Natural killer cell treated with Interleukin-12 subunit alpha and Interleukin-12 subunit beta and Interleukin-15 and Interleukin-18, amount 100 ng/mL, for 72 hours (primary cell): ENCODE measurements at regions not wholly inside any gene's neighbourhood (a gene's known extent, or its start where the extent isn't known, plus 50 kb on each side); places are given as distances from the start of the nearest gene placed in this dataset.

ENCODE experiments used
- ATAC-seq, 2 donors: fragments of 150-1000 bp; cut with Tn5 transposase in 1 of 2; sonication (Bioruptor Pico), chemical (Tn5 transposase) in 1 of 2; 2 replicates each; pipeline ENCODE4 v1.10.0; 2021
- DNase-seq: peaks from one replicate; pipeline ENCODE4 v3.0.0; 2022; ENCODE audit warnings: low spot score
- H3K27ac Mint-ChIP-seq, 2 donors: 1 replicate in 1 of 2; 2 replicates in 1 of 2; pipeline ENCODE4 v1.8.0; 2022; ENCODE audit warnings: mixed read lengths in 2 of 2, mild to moderate bottlenecking in 1 of 2, moderate library complexity in 1 of 2
- H3K27me3 Mint-ChIP-seq, 2 donors: 1 replicate in 1 of 2; 2 replicates in 1 of 2; pipeline ENCODE4 v1.8.0; 2022; ENCODE audit warnings: mixed read lengths in 2 of 2
- H3K36me3 Mint-ChIP-seq: one replicate; pipeline ENCODE4 v1.8.0; 2022; ENCODE audit warnings: mixed read lengths
- H3K4me1 Mint-ChIP-seq, 2 donors: 1 replicate in 1 of 2; 2 replicates in 1 of 2; pipeline ENCODE4 v1.8.0; 2022; ENCODE audit warnings: low read depth in 2 of 2, mixed read lengths in 2 of 2, mild to moderate bottlenecking in 1 of 2
- H3K4me3 Mint-ChIP-seq: one replicate; pipeline ENCODE4 v1.8.0; 2022; ENCODE audit warnings: mixed read lengths
- H3K9me3 Mint-ChIP-seq: 2 replicates; pipeline ENCODE4 v1.8.0; 2022; ENCODE audit warnings: mixed read lengths

- Mint-ChIP-seq H3K9me3 (no peaks in the 10 kb centered on the region), H3K27ac (no peak overlapping the region), H3K36me3 (no peaks in the 10 kb centered on the region), H3K4me1 (no peaks in the 10 kb centered on the region), H3K27me3 (peaks cover 33 to 50% of the 10 kb centered on the region in 2 donors), H3K4me3 (no peak overlapping the region)
- ATAC-seq: no peak
- DNase-seq: no peak
These were observed 600.9 kb downstream of the MID1IP1 start for GRCh38 chrX:39402158-39402557.

DNA sequence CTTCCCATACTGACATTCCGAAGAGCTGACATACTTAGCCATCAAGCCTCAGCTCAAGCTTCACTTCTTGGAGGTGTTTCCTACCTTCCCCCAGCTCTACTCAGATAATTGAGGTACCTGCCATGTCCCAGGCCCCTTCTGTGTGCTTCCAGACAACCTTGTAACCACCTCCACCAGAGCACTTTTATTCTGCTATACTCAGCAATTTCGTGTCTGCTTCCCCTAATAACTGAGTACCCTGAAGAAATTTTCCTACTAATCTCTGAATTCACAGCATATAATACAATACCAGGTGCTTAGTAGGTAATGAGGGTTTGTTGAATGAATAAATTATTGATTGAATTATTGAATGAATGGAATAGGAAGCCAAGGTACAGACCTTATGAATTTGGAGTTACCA is 605.5 kb downstream of the MID1IP1 start:
- DNase-seq (no peak), ATAC-seq (no peak)
- peaks cover 33 to 35% of the 10 kb centered on the region in 2 donors for H3K27me3 Mint-ChIP-seq
- no peaks in the 10 kb centered on the region for H3K9me3 Mint-ChIP-seq
- no peak overlapping the region for H3K4me3 Mint-ChIP-seq
- no peaks in the 10 kb centered on the region for H3K36me3 Mint-ChIP-seq
- no peaks in the 10 kb centered on the region for H3K4me1 Mint-ChIP-seq
- no peak overlapping the region for H3K27ac Mint-ChIP-seq

GRCh38 chrX:39409246-39409917 is 608.1 kb downstream of the MID1IP1 start:
- Mint-ChIP-seq H3K4me3 (no peak overlapping the region), H3K4me1 (no peaks in the 10 kb centered on the region), H3K27ac (no peak overlapping the region), H3K36me3 (no peaks in the 10 kb centered on the region), H3K9me3 (no peaks in the 10 kb centered on the region), H3K27me3 (peaks cover 24 to 32% of the 10 kb centered on the region in 2 donors)
- no peak for DNase-seq
- ATAC-seq: no peak

DNA sequence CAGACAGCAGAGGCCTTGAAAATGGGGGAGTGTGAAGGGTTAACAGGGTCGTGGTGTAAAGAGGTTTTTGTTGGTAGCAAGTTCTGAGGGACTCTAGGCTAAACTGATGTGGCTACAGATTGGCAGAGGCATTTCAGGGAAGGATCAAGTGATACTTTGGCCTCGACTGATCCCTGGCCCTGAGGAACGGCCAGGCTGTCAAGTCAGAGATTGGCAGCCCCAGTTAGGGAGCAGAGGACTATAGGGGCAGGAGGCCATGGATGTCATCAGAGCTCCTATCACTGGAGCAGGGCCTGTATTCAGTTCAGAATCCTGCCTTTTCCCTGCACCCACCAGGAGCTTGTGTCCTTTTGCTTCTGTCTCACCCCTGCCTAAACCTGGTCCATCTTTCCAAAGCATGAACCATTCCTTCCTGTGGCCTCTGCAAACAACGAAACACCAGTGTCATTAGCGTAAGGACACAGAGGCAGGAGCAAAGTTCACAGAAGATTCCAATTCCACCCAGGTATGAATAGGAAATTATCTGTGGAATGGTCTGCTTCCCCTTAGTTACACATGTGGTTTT is 613.1 kb downstream of the MID1IP1 start:
- Mint-ChIP-seq H3K27me3 (peaks cover 13 to 19% of the 10 kb centered on the region in 2 donors), H3K36me3 (no peaks in the 10 kb centered on the region), H3K4me1 (no peaks in the 10 kb centered on the region), H3K9me3 (no peaks in the 10 kb centered on the region), H3K4me3 (no peak overlapping the region), H3K27ac (no peak overlapping the region)
- ATAC-seq (no peak), DNase-seq (no peak)

GRCh38 chrX:39416547-39417260 is 615.4 kb downstream of the MID1IP1 start:
- Mint-ChIP-seq H3K27ac (no peak overlapping the region), H3K4me3 (no peak overlapping the region), H3K4me1 (no peaks in the 10 kb centered on the region), H3K36me3 (no peaks in the 10 kb centered on the region), H3K9me3 (no peaks in the 10 kb centered on the region), H3K27me3 (peaks cover 8 to 14% of the 10 kb centered on the region in 2 donors)
- DNase-seq: no peak
- no peak for ATAC-seq

DNA sequence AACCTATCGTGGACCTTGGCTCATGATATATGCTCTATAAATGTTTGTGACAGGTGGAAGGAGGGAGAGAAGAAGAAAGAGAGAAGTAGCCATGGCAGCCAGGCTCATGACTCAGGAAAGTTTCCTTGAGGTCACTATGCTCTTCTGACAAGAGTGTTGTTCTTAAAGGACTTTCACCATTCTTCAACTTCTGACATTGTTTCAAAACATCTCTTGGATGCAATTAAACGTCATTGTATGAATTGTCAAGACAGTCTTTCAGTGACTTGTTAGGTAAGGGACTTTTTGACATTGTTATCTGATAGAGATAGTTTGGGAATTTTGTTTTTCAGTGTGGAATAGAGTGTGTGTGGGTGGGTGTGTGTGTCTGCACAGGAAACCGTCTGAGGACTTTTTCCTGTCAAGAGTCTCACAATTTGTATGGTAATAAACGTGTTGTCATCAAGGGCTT is 617.0 kb downstream of the MID1IP1 start:
- no peak overlapping the region for H3K4me3 Mint-ChIP-seq

GRCh38 chrX:39418731-39419638 is 617.7 kb downstream of the MID1IP1 start:
- DNase-seq: no peak
- no peak overlapping the region for H3K27ac Mint-ChIP-seq

More for the DNA sequence above, 617.0 kb downstream of the MID1IP1 start:
- DNase-seq: no peak
- no peak for ATAC-seq
- Mint-ChIP-seq H3K4me1 (no peaks in the 10 kb centered on the region), H3K9me3 (no peaks in the 10 kb centered on the region), H3K36me3 (no peaks in the 10 kb centered on the region), H3K27ac (no peak overlapping the region), H3K27me3 (peaks cover 11 to 14% of the 10 kb centered on the region in 2 donors)

DNA sequence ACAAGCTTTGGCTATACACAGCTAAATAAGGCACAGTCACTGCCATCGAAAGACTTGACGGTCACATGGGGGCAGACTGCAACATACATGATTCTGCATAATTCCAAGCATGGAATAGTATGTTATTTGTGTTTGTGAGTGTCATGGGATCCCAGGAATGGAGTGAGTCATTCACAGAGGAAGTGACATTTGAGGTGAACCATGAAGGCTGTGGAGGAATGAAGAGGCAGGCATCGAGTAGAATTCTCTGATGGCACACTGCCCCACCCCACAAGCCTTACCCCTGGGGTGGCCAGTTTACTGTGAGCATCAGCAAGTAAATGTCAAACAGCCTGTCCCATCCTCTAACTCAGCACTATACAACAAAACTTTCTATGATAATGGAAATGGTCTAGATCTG is 619.7 kb downstream of the MID1IP1 start:
- Mint-ChIP-seq H3K36me3 (no peaks in the 10 kb centered on the region), H3K27ac (no peak overlapping the region), H3K4me1 (no peaks in the 10 kb centered on the region), H3K9me3 (no peaks in the 10 kb centered on the region), H3K27me3 (peaks cover 14% of the 10 kb centered on the region in 2 donors), H3K4me3 (no peak overlapping the region)
- ATAC-seq (no peak), DNase-seq (no peak)

More at GRCh38 chrX:39418731-39419638, 617.7 kb downstream of the MID1IP1 start:
- no peak overlapping the region for H3K4me3 Mint-ChIP-seq
- no peak for ATAC-seq
- H3K36me3 Mint-ChIP-seq: no peaks in the 10 kb centered on the region
- H3K27me3 Mint-ChIP-seq: peaks cover 14% of the 10 kb centered on the region in 2 donors
- no peaks in the 10 kb centered on the region for H3K9me3 Mint-ChIP-seq
- H3K4me1 Mint-ChIP-seq: no peaks in the 10 kb centered on the region

DNA sequence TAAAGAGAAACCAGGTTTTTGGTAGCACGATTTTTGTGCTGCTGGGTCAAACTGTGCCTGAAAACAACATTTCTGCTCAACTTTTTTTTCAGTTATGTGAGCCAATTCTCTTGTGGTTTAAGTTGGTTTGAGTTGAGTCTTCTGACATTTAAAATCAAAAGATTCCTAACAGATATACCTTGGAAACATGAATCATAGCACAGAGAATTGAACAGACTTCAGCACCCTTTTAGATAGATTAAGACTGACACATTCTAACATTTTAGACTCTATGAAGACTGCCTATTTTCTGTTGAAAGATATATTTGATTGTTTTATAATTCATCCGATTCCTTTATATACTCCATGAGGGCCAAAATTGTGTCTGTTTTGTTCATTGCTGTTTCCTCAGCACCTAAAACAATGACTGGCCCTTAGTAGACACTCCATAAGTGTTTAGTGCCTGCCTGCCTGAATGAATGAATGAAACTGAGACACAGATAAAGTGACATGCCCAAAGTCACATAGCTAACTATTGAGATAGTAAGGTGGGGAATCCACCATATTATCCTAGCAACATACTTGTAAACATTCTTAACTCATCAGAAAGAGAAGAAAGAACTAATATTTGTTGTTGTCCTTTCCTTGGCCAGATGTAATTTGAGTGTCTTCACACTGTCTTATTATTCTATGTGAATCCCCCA is 624.0 kb downstream of the MID1IP1 start:
- Mint-ChIP-seq H3K9me3 (no peaks in the 10 kb centered on the region), H3K27ac (no peak overlapping the region), H3K27me3 (peaks cover 0 to 12% of the 10 kb centered on the region in 2 donors), H3K36me3 (no peaks in the 10 kb centered on the region), H3K4me1 (no peaks in the 10 kb centered on the region), H3K4me3 (no peak overlapping the region)
- ATAC-seq (no peak), DNase-seq (no peak)

DNA sequence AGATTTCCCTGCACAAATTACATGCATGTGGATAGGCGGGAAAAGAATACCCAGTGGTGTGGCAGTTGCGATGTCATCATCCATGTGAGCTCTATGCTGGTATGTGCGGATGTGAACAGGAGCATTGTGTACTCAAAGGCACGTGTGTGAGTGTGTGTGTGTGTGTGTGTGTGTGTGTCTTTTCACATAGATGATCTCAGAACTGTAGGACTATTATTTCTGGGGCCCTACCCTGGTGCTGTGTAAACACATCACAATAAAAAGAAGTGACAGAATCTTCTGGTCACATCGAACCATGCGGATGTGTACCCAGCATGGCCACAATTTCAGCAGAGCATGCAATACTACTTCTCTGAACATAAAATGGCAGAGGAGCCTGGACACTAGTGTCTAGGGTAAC is 624.8 kb downstream of the MID1IP1 start:
- Mint-ChIP-seq H3K27ac (no peak overlapping the region), H3K4me3 (no peak overlapping the region), H3K9me3 (no peaks in the 10 kb centered on the region), H3K27me3 (peaks cover 0 to 13% of the 10 kb centered on the region in 2 donors), H3K36me3 (no peaks in the 10 kb centered on the region), H3K4me1 (no peaks in the 10 kb centered on the region)
- no peak for DNase-seq
- ATAC-seq: no peak

GRCh38 chrX:39427492-39427891 is 626.2 kb downstream of the MID1IP1 start:
- no peak for DNase-seq
- no peak overlapping the region for H3K27ac Mint-ChIP-seq

DNA sequence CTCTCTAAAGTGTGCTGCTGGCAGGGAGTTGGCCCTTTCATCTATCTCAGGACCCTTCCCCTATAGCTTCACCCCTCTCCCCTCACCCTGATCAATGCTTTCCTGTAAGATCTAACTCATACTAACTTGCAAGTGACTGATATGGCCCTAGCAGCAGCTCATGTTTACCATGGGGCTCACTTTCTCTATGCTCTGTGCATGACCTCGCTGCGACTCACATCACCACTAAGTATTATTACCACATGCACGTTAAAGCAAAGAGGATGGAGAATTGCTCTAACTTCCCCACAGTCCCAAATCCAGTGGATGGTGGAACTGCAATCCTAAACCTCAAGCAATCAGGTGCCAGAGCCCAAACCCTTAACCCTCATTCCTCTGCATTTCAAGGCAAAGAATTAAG is 626.6 kb downstream of the MID1IP1 start:
- Mint-ChIP-seq H3K4me1 (no peaks in the 10 kb centered on the region), H3K4me3 (no peak overlapping the region), H3K27me3 (peaks cover 0 to 17% of the 10 kb centered on the region in 2 donors), H3K27ac (no peak overlapping the region), H3K36me3 (no peaks in the 10 kb centered on the region), H3K9me3 (no peaks in the 10 kb centered on the region)
- DNase-seq (no peak), ATAC-seq (no peak)

More at GRCh38 chrX:39427492-39427891, 626.2 kb downstream of the MID1IP1 start:
- Mint-ChIP-seq H3K4me1 (no peaks in the 10 kb centered on the region), H3K36me3 (no peaks in the 10 kb centered on the region), H3K27me3 (peaks cover 0 to 17% of the 10 kb centered on the region in 2 donors), H3K4me3 (no peak overlapping the region), H3K9me3 (no peaks in the 10 kb centered on the region)
- ATAC-seq: no peak

- DNase-seq (no peak), ATAC-seq (no peak)
- Mint-ChIP-seq H3K27ac (no peak overlapping the region), H3K4me1 (no peaks in the 10 kb centered on the region), H3K4me3 (no peak overlapping the region), H3K36me3 (no peaks in the 10 kb centered on the region), H3K9me3 (no peaks in the 10 kb centered on the region), H3K27me3 (peaks cover 0 to 14% of the 10 kb centered on the region in 2 donors)
These were observed 629.3 kb downstream of the MID1IP1 start for GRCh38 chrX:39430551-39430950.
